ENCODE measurements at regions not wholly inside any gene's neighbourhood (a gene's known extent, or its start where the extent isn't known, plus 50 kb on each side); places are given as distances from the start of the nearest gene placed in this dataset.

- TF ChIP-seq POLR2AphosphoS5 (IDR thresholded peaks at IDR 0.05; ENCODE audit: borderline replicate concordance, low read depth, low read length) (no peak), EZH2 (IDR thresholded peaks at IDR 0.05) (no peak)
These were observed 428.2 kb upstream of the IL12A start for GRCh38 chr3:159560214-159560979.

All from SK-N-MC (cell line).